Spleen (tissue), 7 donors: ENCODE measurements at regions not wholly inside any gene's neighbourhood (a gene's known extent, or its start where the extent isn't known, plus 50 kb on each side); places are given as distances from the start of the nearest gene placed in this dataset.

Source experiments
- CTCF ChIP-seq, 11 experiments: fragments of 200-600 bp in 7 of 11; fragments of 450-650 bp in 4 of 11; sonication (generic) in 4 of 11; IDR thresholded peaks in 8 of 11; conservative IDR thresholded peaks in 3 of 11; 1 replicate in 7 of 11; 2 replicates in 4 of 11; pipeline versions ENCODE4 v1.4.0 to v1.8.0; 2016 to 2021; ENCODE audit warnings: antibody characterized with exemption in 11 of 11, inconsistent platforms in 4 of 11, mild to moderate bottlenecking in 1 of 11
- POLR2AphosphoS5 ChIP-seq, 3 donors: sonication (generic); formaldehyde crosslinking; IDR thresholded peaks; one replicate each; pipeline ENCODE4 v1.5.1; 2017; ENCODE audit warnings: antibody characterized with exemption in 3 of 3
- donor health status: DM: no; HTN: no; CAD: no; lungs with moderate emphysema.
- donor health status: DM: no; HTN: no; CAD: no.
- donor health status: DM: no; HTN: no; CAD: no.

GRCh38 chr9:28883234-28883633, 1310.0 kb upstream of the C9orf72 start:
- TF ChIP-seq CTCF (IDR thresholded peaks at IDR 0.05 in 8 of 11, conservative IDR thresholded peaks at IDR 0.05 in 3 of 11) (no peak), POLR2AphosphoS5 (IDR thresholded peaks at IDR 0.05) (no peak)
